Aorta (tissue), 5 donors: ENCODE measurements at regions not wholly inside any gene's neighbourhood (a gene's known extent, or its start where the extent isn't known, plus 50 kb on each side); places are given as distances from the start of the nearest gene placed in this dataset.

Source experiments
- ATAC-seq: fragments of 200-7000 bp; cut with Tn5 transposase; one replicate; pipeline ENCODE4 v1.9.1; 2022; ENCODE audit warnings: moderate library complexity; ENCODE audit not compliant: low FRiP score
- DNase-seq, 2 donors: peaks; one replicate each; pipeline ENCODE4 v3.0.0-alpha.2; 2020
- H3K27ac ChIP-seq, 2 donors: one replicate each; pipeline ENCODE4 v1.5.1; 2013; ENCODE audit warnings: low read length in 2 of 2, mild to moderate bottlenecking in 2 of 2, moderate library complexity in 2 of 2, control low read depth in 1 of 2, inconsistent platforms in 1 of 2, low read depth in 1 of 2
- H3K27me3 ChIP-seq, 2 donors: one replicate each; pipeline ENCODE4 v1.6.1; 2013; ENCODE audit warnings: control low read depth in 1 of 2, low read length in 1 of 2, mild to moderate bottlenecking in 1 of 2, moderate library complexity in 1 of 2; ENCODE audit not compliant: insufficient read depth in 2 of 2, control insufficient read depth in 1 of 2
- H3K36me3 ChIP-seq, 2 donors: one replicate each; pipeline ENCODE4 v1.6.1; 2013; ENCODE audit warnings: control low read depth in 1 of 2, low read length in 1 of 2, mild to moderate bottlenecking in 1 of 2; ENCODE audit not compliant: insufficient read depth in 2 of 2, control insufficient read depth in 1 of 2
- H3K4me1 ChIP-seq, 2 donors: one replicate each; pipeline ENCODE4 v1.6.1; 2013; ENCODE audit warnings: low read length in 2 of 2, control low read depth in 1 of 2, mild to moderate bottlenecking in 1 of 2, moderate library complexity in 1 of 2; ENCODE audit not compliant: insufficient read depth in 2 of 2, control insufficient read depth in 1 of 2
- H3K4me3 ChIP-seq, 2 donors: one replicate each; pipeline ENCODE4 v1.5.1; 2013; ENCODE audit warnings: low read length in 2 of 2, control low read depth in 1 of 2, mild to moderate bottlenecking in 1 of 2
- H3K9me3 ChIP-seq: one replicate; pipeline ENCODE4 v1.6.1; 2013; ENCODE audit warnings: mild to moderate bottlenecking, low read length; ENCODE audit not compliant: control insufficient read depth
- WGBS, 2 donors: extraction: QIAGEN DNeasy Blood & Tissue Kit; methylation state at CpG; one replicate each; pipeline ENCODE4 v1.1.7; 2013; 5-methylcytosine and 5-hydroxymethylcytosine counted together
- intact Hi-C, 2 donors: fragments of 100-400 bp; cut with DNase I; formaldehyde crosslinking; loops; one replicate each; pipeline versions ENCODE4 v1.14.2 to v1.15.0; 2022
- donor health status: healthy with polysubstance abuse.
- donor health status: Bipolar disorder and iron deficiency.
- donor health status: DM: no; HTN: no; CAD: no.
- donor health status: DM: no; HTN: no; CAD: no.
- donor health status: DM: yes; HTN: yes; CAD: no.

DNA sequence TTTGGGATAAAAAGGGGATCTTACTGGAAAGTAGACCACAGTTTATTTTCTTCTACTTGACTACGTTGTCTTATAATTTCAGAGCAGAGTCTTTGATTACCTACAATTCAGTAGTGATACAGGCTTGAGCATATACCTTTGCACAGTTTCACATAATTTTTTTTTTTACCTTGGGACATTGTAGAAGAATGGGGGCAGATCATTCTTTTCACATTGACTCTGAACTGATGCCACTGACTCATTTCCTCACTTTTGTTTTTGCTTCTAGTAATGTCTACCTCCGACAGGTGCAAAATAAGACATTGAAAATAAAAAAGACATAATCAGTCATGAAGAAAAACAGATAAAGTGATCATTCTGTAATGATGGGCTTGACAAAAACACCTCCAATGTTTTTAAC, 688.3 kb upstream of the CHORDC1 start:
- WGBS, 2 donors, result 97 to 98% methylated on average over 2 of the region's 2 CpGs
- Histone ChIP-seq H3K27ac (no peak overlapping the region), H3K4me3 (no peak overlapping the region), H3K27me3 (no peaks in the 10 kb centered on the region), H3K36me3 (no peaks in the 10 kb centered on the region), H3K9me3 (no peaks in the 10 kb centered on the region), H3K4me1 (no peaks in the 10 kb centered on the region)
- no peak for DNase-seq
- no peak for ATAC-seq
- intact Hi-C loops, result no loop called here

DNA sequence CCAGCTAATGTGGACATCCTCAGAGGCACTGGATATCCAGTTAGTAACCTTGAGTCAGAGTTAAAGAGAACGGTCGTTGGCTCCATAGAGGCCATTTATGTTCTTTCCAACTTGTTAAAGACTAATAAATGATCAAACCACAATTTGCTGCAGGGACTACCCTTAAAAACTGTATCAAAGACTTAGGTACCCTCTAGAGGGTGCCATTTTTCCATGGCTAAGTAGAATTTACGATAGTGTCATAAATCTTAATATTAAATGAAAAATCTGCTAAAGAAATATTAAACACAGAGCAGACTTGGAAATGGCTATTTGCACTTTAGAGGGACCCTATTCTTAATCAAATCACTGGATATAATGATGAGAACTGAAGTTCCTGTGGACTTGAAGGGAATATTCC, 685.2 kb upstream of the CHORDC1 start:
- ATAC-seq, result no peak
- 74 to 75% methylated on average over 3 of the region's 3 CpGs for whole genome bisulfite sequencing, 2 donors

DNA sequence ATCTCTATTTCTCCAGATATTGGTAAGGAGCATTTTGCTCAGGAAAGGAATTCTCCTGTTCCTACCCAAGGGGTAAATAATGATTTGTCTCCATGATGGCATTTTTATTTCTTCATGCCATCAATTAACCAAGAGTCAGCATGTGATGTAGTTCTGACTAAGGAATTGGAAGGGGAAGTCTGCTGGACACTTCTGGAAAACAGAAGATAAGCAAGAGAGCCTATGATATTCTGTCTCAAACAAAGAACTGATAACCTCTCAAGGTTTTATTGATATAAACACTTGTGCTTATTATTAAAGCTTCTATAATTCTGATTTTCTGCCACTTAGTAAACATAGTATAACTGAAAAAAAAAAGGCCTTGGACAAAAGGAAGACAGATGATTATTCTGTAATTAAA, 673.0 kb upstream of the CHORDC1 start:
- H3K4me3 ChIP-seq, result no peak overlapping the region
- ATAC-seq (no peak), DNase-seq (no peak)
- intact Hi-C loops, result no loop called here
- no peaks in the 10 kb centered on the region for H3K27me3 ChIP-seq
- no peaks in the 10 kb centered on the region for H3K36me3 ChIP-seq
- no peaks in the 10 kb centered on the region for H3K4me1 ChIP-seq
- no peak overlapping the region for H3K27ac ChIP-seq
- H3K9me3 ChIP-seq, result no peaks in the 10 kb centered on the region

More for the DNA sequence above, 685.2 kb upstream of the CHORDC1 start:
- intact Hi-C loops, result no loop called here
- Histone ChIP-seq H3K9me3 (no peaks in the 10 kb centered on the region), H3K4me3 (no peak overlapping the region), H3K27ac (no peak overlapping the region), H3K36me3 (no peaks in the 10 kb centered on the region), H3K4me1 (no peaks in the 10 kb centered on the region), H3K27me3 (no peaks in the 10 kb centered on the region)
- DNase-seq, result no peak

DNA sequence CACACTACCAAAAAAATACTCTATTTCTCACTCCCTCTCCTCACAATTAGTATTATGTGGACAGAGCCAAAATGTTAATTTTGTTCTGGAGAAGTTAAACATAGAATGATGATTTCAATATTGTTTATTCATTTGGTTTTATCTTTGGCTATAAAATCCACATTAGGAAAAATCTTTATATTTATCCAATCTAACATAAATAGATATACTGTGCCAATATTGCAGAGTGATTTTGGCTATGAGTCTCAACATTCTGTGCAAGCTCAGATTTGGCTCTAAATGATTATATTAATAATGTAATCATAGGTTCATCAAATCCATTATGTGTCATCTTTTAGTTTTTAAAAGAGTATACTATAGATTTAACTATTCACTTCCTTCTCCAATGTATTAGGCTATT, 667.5 kb upstream of the CHORDC1 start:
- no peaks in the 10 kb centered on the region for H3K36me3 ChIP-seq
- H3K9me3 ChIP-seq, result peaks cover 2% of the 10 kb centered on the region
- no peak overlapping the region for H3K4me3 ChIP-seq
- DNase-seq, result no peak
- no peak for ATAC-seq
- no peaks in the 10 kb centered on the region for H3K27me3 ChIP-seq
- no peak overlapping the region for H3K27ac ChIP-seq
- H3K4me1 ChIP-seq, result no peaks in the 10 kb centered on the region
- intact Hi-C loops, result no loop called here

GRCh38 chr11:90884181-90884580, 661.3 kb upstream of the CHORDC1 start:
- no peak overlapping the region for H3K27ac ChIP-seq
- intact Hi-C loops, result no loop called here
- H3K4me3 ChIP-seq, result no peak overlapping the region
- DNase-seq (no peak), ATAC-seq (no peak)
- no peaks in the 10 kb centered on the region for H3K36me3 ChIP-seq
- H3K4me1 ChIP-seq, result no peaks in the 10 kb centered on the region
- H3K9me3 ChIP-seq, result peaks cover 2% of the 10 kb centered on the region
- H3K27me3 ChIP-seq, result no peaks in the 10 kb centered on the region

GRCh38 chr11:90874986-90875385, 652.1 kb upstream of the CHORDC1 start:
- no peak for ATAC-seq
- Histone ChIP-seq H3K36me3 (no peaks in the 10 kb centered on the region), H3K27me3 (no peaks in the 10 kb centered on the region), H3K9me3 (peaks cover 1% of the 10 kb centered on the region), H3K4me1 (no peaks in the 10 kb centered on the region), H3K4me3 (no peak overlapping the region), H3K27ac (no peak overlapping the region)
- intact Hi-C loops, result no loop called here
- DNase-seq, result no peak
- 74 to 78% methylated on average over 1 of the region's 1 CpG for WGBS, 2 donors

DNA sequence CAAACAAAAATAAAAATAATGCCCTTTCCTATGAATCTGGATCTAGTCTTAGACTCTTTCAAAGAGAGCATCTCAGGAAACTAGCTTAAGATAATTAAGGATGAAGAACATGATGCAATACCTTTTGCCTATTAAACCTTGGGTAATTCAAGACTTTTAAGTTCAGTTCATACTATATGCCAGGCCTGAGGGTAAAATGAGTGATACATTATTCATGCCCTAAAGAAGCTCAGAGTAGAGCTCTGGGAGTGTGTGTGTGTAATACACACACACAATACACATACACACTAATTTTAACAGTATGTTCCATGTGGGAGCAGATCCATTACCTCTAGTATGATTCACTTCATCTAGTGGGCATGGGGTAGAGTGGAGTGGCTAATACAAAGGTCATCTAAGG, 651.4 kb upstream of the CHORDC1 start:
- no peak overlapping the region for H3K4me3 ChIP-seq
- H3K9me3 ChIP-seq, result peaks cover 1% of the 10 kb centered on the region
- no peaks in the 10 kb centered on the region for H3K4me1 ChIP-seq
- intact Hi-C loops, result no loop called here
- DNase-seq, result no peak
- no peak for ATAC-seq
- H3K27me3 ChIP-seq, result no peaks in the 10 kb centered on the region
- H3K27ac ChIP-seq, result no peak overlapping the region
- no peaks in the 10 kb centered on the region for H3K36me3 ChIP-seq

- H3K27me3 ChIP-seq, result no peaks in the 10 kb centered on the region
Measured at GRCh38 chr11:90867416-90867815, 644.6 kb upstream of the CHORDC1 start.

DNA sequence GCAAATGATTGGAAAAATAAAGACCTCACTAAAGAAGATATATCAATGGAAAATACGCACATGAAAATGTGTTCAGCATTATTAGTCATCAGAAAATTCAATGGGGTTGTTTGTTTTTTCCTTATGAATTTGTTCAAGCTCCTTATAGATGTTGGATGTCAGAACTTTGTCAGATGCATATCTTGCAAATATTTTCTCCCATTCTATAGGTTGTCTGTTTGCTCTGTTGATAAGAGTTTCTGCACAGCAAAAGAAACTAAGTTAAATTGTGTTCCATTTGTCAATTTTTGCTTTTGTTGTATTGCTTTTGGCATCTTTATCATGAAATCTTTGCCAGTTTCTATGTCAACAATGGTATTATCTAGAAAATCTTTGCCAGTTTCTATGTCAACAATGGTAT, 633.9 kb upstream of the CHORDC1 start:
- intact Hi-C loops, result no loop called here

More at GRCh38 chr11:90867416-90867815, 644.6 kb upstream of the CHORDC1 start:
- intact Hi-C loops, result no loop called here
- no peak for DNase-seq
- no peak for ATAC-seq
- Histone ChIP-seq H3K36me3 (no peaks in the 10 kb centered on the region), H3K4me3 (no peak overlapping the region), H3K27ac (no peak overlapping the region), H3K9me3 (no peaks in the 10 kb centered on the region), H3K4me1 (no peaks in the 10 kb centered on the region)

DNA sequence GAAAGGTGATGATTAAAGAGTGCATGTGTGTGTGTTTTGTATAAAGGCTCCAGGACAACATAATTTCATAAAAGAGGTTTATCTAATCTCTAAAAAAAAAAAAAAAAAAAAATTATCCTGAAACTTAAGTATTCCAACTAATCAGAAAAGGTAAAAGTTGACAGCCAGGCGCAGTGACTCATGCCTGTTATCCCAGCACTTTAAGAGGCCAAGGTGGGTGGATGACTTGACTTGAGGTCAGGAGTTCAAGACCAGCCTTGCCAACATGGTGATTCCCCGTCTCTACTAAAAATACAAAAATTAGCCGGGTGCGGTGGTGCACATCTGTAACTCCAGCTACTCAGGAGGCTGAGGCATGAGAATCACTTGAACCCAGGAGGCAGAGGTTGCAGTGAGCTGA, 632.7 kb upstream of the CHORDC1 start:
- Histone ChIP-seq H3K36me3 (no peaks in the 10 kb centered on the region), H3K27me3 (no peaks in the 10 kb centered on the region), H3K27ac (no peak overlapping the region), H3K9me3 (no peaks in the 10 kb centered on the region), H3K4me3 (no peak overlapping the region), H3K4me1 (no peaks in the 10 kb centered on the region)
- ATAC-seq (no peak), DNase-seq (no peak)
- WGBS, 2 donors, result 82 to 84% methylated on average over 4 of the region's 4 CpGs
- intact Hi-C loops, result no loop called here

More for the DNA sequence above, 633.9 kb upstream of the CHORDC1 start:
- H3K27ac ChIP-seq, result no peak overlapping the region
- no peaks in the 10 kb centered on the region for H3K27me3 ChIP-seq
- DNase-seq (no peak), ATAC-seq (no peak)
- 73 to 82% methylated on average over 1 of the region's 1 CpG for WGBS, 2 donors
- no peaks in the 10 kb centered on the region for H3K9me3 ChIP-seq
- no peaks in the 10 kb centered on the region for H3K36me3 ChIP-seq
- no peaks in the 10 kb centered on the region for H3K4me1 ChIP-seq
- H3K4me3 ChIP-seq, result no peak overlapping the region
